Hepatocyte (in vitro differentiated cells): ENCODE measurements at regions not wholly inside any gene's neighbourhood (a gene's known extent, or its start where the extent isn't known, plus 50 kb on each side); places are given as distances from the start of the nearest gene placed in this dataset.
"Not testable (repeated sequence)": the region's sequence is repeated elsewhere in the genome, so short reads cannot be mapped to it uniquely, and the experiment has no call there.

Experiments used
- DNase-seq: peaks from one replicate; pipeline ENCODE4 v3.0.0-alpha.2; 2016; ENCODE audit warnings: low spot score
- H2AFZ ChIP-seq: fragments of 200-600 bp; sonication (generic); 2 replicates; pipeline ENCODE4 v1.6.0; 2016; ENCODE audit warnings: antibody characterized with exemption, mild to moderate bottlenecking
- H3K27ac ChIP-seq: fragments of 200-600 bp; sonication (generic); 2 replicates; pipeline ENCODE4 v1.5.1; 2016; ENCODE audit warnings: mild to moderate bottlenecking
- H3K27me3 ChIP-seq: fragments of 200-600 bp; sonication (generic); 2 replicates; pipeline ENCODE4 v1.6.1; 2016
- H3K36me3 ChIP-seq: fragments of 200-600 bp; sonication (generic); replicated peaks from 2 replicates; pipeline ENCODE4 v1.5.1; 2016; ENCODE audit warnings: low read depth; ENCODE audit not compliant: insufficient read depth
- H3K4me1 ChIP-seq: fragments of 200-600 bp; sonication (generic); 2 replicates; pipeline ENCODE4 v1.5.1; 2016; ENCODE audit warnings: mild to moderate bottlenecking, moderate library complexity; ENCODE audit not compliant: insufficient read depth
- H3K4me2 ChIP-seq: fragments of 200-600 bp; sonication (generic); 2 replicates; pipeline ENCODE4 v1.6.0; 2016
- H3K4me3 ChIP-seq: fragments of 200-600 bp; sonication (generic); 2 replicates; pipeline ENCODE4 v1.5.1; 2016; ENCODE audit warnings: mild to moderate bottlenecking
- H3K79me2 ChIP-seq: fragments of 200-600 bp; sonication (generic); 2 replicates; pipeline ENCODE4 v1.6.0; 2017; ENCODE audit warnings: mild to moderate bottlenecking
- H3K9me2 ChIP-seq: fragments of 200-600 bp; sonication (generic); replicated peaks from 2 replicates; pipeline ENCODE4 v1.6.0; 2017; ENCODE audit warnings: mild to moderate bottlenecking; ENCODE audit not compliant: insufficient read depth
- H3K9me3 ChIP-seq: fragments of 200-600 bp; sonication (generic); 2 replicates; pipeline ENCODE4 v1.5.1; 2016; ENCODE audit warnings: low read depth, mild to moderate bottlenecking
- H4K20me1 ChIP-seq: fragments of 200-600 bp; sonication (generic); 2 replicates; pipeline ENCODE4 v1.6.0; 2016; ENCODE audit warnings: mild to moderate bottlenecking; ENCODE audit not compliant: insufficient read depth, poor library complexity, severe bottlenecking
- EZH2 ChIP-seq: fragments of 200-600 bp; sonication (generic); IDR thresholded peaks from 2 replicates; pipeline ENCODE4 v1.6.1; 2016; ENCODE audit warnings: antibody characterized with exemption, mild to moderate bottlenecking, borderline replicate concordance
- EZH2phosphoT487 ChIP-seq: fragments of 200-600 bp; sonication (generic); IDR thresholded peaks from one replicate; pipeline ENCODE4 v1.6.1; 2018; ENCODE audit warnings: antibody characterized with exemption, mild to moderate bottlenecking, low read depth, moderate library complexity; ENCODE audit not compliant: unreplicated experiment, severe bottlenecking
- WGBS: methylation state at CpG from one replicate; pipeline ENCODE4 v1.1.6; 2016; ENCODE audit warnings: low lambda C conversion rate; ENCODE audit errors: missing lambda C conversion rate; 5-methylcytosine and 5-hydroxymethylcytosine counted together
- TF ChIP-seq, protein P1 (sequence below): fragments of 200-600 bp; sonication (generic); IDR thresholded peaks from 2 replicates; pipeline ENCODE4 v1.5.1; 2016; ENCODE audit warnings: antibody characterized with exemption, mild to moderate bottlenecking; ENCODE audit not compliant: poor library complexity

DNA sequence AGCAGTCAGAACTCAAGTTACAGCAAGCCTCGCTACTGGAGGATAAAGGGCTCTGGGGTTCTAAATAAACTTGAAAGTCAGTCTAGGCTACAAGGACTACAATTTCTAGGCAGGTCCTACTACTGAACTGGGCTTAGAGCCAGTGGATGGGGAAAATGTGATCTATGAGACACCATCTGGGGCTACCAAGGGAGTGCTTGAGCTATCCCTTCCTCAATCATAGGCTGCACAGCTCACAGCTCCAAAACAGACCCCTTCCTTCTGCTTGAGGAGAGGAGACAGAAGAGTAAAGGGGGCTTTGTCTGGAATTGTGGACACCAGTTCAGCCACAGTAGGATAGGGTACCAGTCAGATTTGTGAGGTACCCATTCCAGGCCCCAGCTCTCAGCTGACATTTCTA, 145.8 kb upstream of the SNX7 start:
- H3K4me3 ChIP-seq, result no peak overlapping the region

DNA sequence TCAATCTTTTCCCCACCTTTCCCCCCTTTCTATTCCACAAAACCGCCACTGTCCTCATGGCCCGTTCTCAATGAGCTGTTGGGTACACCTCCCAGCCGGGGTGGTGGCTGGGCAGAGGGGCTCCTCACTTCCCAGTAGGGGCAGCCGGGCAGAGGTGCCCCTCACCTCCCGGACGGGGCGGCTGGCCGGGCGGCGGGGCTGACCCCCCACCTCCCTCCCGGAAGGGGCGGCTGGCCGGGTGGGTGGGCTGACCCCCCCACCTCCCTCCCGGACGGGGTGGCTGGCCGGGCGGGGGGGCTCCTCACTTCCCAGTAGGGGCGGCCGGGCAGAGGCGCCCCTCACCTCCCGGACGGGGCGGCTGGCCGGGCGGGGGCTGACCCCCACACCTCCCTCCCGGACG, 149.3 kb upstream of the SNX7 start:
- not testable (repeated sequence) for H3K27me3 ChIP-seq, H3K9me2 ChIP-seq, H3K9me3 ChIP-seq, H3K27ac ChIP-seq, H3K4me1 ChIP-seq, H3K4me2 ChIP-seq, DNase-seq, H3K79me2 ChIP-seq, H4K20me1 ChIP-seq, H2AFZ ChIP-seq, H3K36me3 ChIP-seq, H3K4me3 ChIP-seq
- WGBS, result 94% methylated on average over 2 of the region's 27 CpGs

More for the DNA sequence above, 145.8 kb upstream of the SNX7 start:
- H3K4me1 ChIP-seq, result no peaks in the 10 kb centered on the region
- H2AFZ ChIP-seq, result no peak overlapping the region
- DNase-seq, result no peak
- H3K27me3 ChIP-seq, result no peaks in the 10 kb centered on the region
- H3K27ac ChIP-seq, result no peak overlapping the region
- 90% methylated on average over 1 of the region's 1 CpG for WGBS
- no peaks in the 10 kb centered on the region for H4K20me1 ChIP-seq
- TF ChIP-seq EZH2, result no peak
- TF ChIP-seq, protein P1, sequence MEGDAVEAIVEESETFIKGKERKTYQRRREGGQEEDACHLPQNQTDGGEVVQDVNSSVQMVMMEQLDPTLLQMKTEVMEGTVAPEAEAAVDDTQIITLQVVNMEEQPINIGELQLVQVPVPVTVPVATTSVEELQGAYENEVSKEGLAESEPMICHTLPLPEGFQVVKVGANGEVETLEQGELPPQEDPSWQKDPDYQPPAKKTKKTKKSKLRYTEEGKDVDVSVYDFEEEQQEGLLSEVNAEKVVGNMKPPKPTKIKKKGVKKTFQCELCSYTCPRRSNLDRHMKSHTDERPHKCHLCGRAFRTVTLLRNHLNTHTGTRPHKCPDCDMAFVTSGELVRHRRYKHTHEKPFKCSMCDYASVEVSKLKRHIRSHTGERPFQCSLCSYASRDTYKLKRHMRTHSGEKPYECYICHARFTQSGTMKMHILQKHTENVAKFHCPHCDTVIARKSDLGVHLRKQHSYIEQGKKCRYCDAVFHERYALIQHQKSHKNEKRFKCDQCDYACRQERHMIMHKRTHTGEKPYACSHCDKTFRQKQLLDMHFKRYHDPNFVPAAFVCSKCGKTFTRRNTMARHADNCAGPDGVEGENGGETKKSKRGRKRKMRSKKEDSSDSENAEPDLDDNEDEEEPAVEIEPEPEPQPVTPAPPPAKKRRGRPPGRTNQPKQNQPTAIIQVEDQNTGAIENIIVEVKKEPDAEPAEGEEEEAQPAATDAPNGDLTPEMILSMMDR, result no peak
- no peaks in the 10 kb centered on the region for H3K9me3 ChIP-seq
- no peaks in the 10 kb centered on the region for H3K79me2 ChIP-seq
- no peaks in the 10 kb centered on the region for H3K36me3 ChIP-seq
- H3K4me2 ChIP-seq, result no peak overlapping the region
- no peaks in the 10 kb centered on the region for H3K9me2 ChIP-seq

- Histone ChIP-seq H4K20me1 (no peaks in the 10 kb centered on the region), H3K4me2 (no peak overlapping the region), H3K27me3 (no peaks in the 10 kb centered on the region), H3K9me3 (no peaks in the 10 kb centered on the region), H3K27ac (no peak overlapping the region), H3K9me2 (no peaks in the 10 kb centered on the region), H3K4me3 (no peak overlapping the region), H3K36me3 (no peaks in the 10 kb centered on the region), H3K79me2 (no peaks in the 10 kb centered on the region), H3K4me1 (no peaks in the 10 kb centered on the region), H2AFZ (no peak overlapping the region)
- TF ChIP-seq EZH2 (no peak), EZH2phosphoT487 (no peak)
- TF ChIP-seq, protein P1, result no peak
- no peak for DNase-seq
- WGBS, result 57% methylated on average over 1 of the region's 1 CpG
Observed at GRCh38 chr1:98503771-98504170, 157.8 kb upstream of the SNX7 start.

DNA sequence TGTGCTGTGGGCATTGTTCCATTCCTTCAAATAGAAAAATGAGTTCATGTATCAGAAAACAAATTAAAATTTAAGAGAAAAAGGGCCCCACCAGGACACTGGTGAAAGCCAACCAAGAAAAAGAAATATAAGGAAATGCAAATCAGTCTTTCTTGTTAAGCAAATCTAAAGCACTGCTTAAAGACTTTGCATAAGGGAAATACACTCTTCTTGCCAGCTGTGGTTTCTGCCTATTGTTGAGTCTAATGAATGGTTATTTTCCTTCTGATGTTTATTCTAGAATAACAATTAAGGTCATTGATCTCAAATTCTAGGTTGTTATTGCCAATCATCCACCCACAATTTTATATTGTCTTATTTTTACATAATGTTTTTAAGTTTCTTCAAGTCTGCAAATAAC, 158.6 kb upstream of the SNX7 start:
- TF ChIP-seq EZH2phosphoT487, result no peak

DNA sequence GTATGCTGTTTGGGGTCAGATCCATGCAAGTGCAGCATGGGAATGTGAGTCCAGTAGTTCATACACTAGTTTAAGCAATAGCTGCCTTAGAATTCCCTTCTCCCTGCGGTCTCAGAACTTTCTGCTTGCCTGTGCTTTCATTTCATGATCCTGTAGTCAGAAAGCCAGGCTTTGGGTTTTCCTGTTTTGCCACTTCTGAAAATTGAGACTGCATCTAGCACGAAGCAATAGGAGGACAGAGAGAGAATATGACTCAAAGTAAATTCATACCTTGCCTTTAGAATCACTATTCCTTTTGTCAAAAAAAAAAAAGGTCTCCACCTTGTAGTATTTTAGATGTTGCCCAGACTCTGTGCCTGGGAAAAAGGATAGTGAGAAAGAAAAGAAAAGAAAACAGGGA, 161.2 kb upstream of the SNX7 start:
- H3K27ac ChIP-seq, result no peak overlapping the region
- H3K27me3 ChIP-seq, result no peaks in the 10 kb centered on the region
- TF ChIP-seq EZH2phosphoT487 (no peak), EZH2 (no peak)
- TF ChIP-seq, protein P1, result no peak
- no peaks in the 10 kb centered on the region for H3K4me1 ChIP-seq
- H3K4me3 ChIP-seq, result no peak overlapping the region
- DNase-seq, result no peak
- H3K4me2 ChIP-seq, result no peak overlapping the region
- H2AFZ ChIP-seq, result no peak overlapping the region
- no peaks in the 10 kb centered on the region for H3K79me2 ChIP-seq
- no peaks in the 10 kb centered on the region for H3K36me3 ChIP-seq
- H3K9me3 ChIP-seq, result no peaks in the 10 kb centered on the region
- no peaks in the 10 kb centered on the region for H3K9me2 ChIP-seq
- H4K20me1 ChIP-seq, result no peaks in the 10 kb centered on the region
- 79% methylated on average over 2 of the region's 2 CpGs for WGBS

More for the DNA sequence above, 158.6 kb upstream of the SNX7 start:
- no peaks in the 10 kb centered on the region for H3K4me1 ChIP-seq
- no peaks in the 10 kb centered on the region for H3K36me3 ChIP-seq
- no peak overlapping the region for H3K27ac ChIP-seq
- no peak overlapping the region for H3K4me3 ChIP-seq
- no peaks in the 10 kb centered on the region for H4K20me1 ChIP-seq
- no peaks in the 10 kb centered on the region for H3K9me3 ChIP-seq
- H2AFZ ChIP-seq, result no peak overlapping the region
- H3K9me2 ChIP-seq, result no peaks in the 10 kb centered on the region
- no peaks in the 10 kb centered on the region for H3K79me2 ChIP-seq
- no peak for DNase-seq
- no peaks in the 10 kb centered on the region for H3K27me3 ChIP-seq
- no peak overlapping the region for H3K4me2 ChIP-seq
